Heart left ventricle (tissue), 13 donors: ENCODE measurements at regions not wholly inside any gene's neighbourhood (a gene's known extent, or its start where the extent isn't known, plus 50 kb on each side); places are given as distances from the start of the nearest gene placed in this dataset.

Experiments
- POLR2A ChIP-seq, 2 donors: fragments of 450-650 bp; IDR thresholded peaks; one replicate each; pipeline ENCODE4 v1.6.1; 2017; ENCODE audit warnings: antibody characterized with exemption in 2 of 2, mild to moderate bottlenecking in 2 of 2, moderate library complexity in 2 of 2
- TF ChIP-seq, protein P1 (sequence below), 12 donors: fragments of 200-600 bp; sonication (generic) in 4 of 12; IDR thresholded peaks; one replicate each; pipeline versions ENCODE4 v1.5.0 to v1.8.0; 2018 to 2022; ENCODE audit warnings: antibody characterized with exemption in 12 of 12, mild to moderate bottlenecking in 5 of 12
- donor health status: ischemic (EF 13 %, LVEDD 7.1; RV severe dilation, severe dysfunction).
- donor health status: DM: no; HTN: yes; CAD: no.
- donor health status: DM: no; HTN: no; CAD: no.
- donor health status: ischemic (EF 25% LVEDD 6.9; RV normal size, moderate dysfunction).
- donor health status: ischemic (EF 25% LVEDD 5.7; RV mildly dilated, moderate dysfunction).
- donor health status: ischemic (EF 35%, LVEDD 5.7; RV mildly dilated, moderate dysfunction).
- donor health status: nonischemic (EF 11% LVEDD 7.7; RV severe dilation, severe dysfunction).
- donor health status: DM: yes; HTN: yes; CAD: no.
- donor health status: PGD.
- donor health status: ischemic (EF 29% LVEDD 5.4; RV normal size, mild dysfunction).
- donor health status: nonischemic (EF 23%, LVEDD 6.1; RV moderate dilation, normal function).

DNA sequence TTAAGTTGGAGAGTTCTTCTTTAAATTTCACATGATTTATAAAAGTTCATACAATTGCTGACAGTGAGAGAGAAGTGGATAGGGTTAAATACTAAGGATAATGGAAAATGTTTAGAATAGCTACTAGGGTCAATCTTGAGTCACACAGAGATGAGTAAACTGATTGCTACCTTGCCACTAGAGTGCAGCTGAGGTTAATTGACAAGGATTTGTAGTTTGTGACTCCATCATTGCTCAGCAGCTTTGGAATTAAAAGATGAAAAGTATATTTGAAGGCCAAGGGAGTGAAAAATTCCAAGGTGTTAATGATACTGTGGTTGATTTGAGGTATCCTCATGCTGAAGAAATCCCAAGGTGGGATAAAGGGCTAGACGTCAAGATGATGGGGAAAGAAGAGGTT lies 524.0 kb downstream of the UTRN start:
- no peak for TF ChIP-seq POLR2A (IDR thresholded peaks at IDR 0.05)
- TF ChIP-seq, protein P1, sequence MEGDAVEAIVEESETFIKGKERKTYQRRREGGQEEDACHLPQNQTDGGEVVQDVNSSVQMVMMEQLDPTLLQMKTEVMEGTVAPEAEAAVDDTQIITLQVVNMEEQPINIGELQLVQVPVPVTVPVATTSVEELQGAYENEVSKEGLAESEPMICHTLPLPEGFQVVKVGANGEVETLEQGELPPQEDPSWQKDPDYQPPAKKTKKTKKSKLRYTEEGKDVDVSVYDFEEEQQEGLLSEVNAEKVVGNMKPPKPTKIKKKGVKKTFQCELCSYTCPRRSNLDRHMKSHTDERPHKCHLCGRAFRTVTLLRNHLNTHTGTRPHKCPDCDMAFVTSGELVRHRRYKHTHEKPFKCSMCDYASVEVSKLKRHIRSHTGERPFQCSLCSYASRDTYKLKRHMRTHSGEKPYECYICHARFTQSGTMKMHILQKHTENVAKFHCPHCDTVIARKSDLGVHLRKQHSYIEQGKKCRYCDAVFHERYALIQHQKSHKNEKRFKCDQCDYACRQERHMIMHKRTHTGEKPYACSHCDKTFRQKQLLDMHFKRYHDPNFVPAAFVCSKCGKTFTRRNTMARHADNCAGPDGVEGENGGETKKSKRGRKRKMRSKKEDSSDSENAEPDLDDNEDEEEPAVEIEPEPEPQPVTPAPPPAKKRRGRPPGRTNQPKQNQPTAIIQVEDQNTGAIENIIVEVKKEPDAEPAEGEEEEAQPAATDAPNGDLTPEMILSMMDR (IDR thresholded peaks at IDR 0.05), result no peak
